ENCODE measurements at regions not wholly inside any gene's neighbourhood (a gene's known extent, or its start where the extent isn't known, plus 50 kb on each side); places are given as distances from the start of the nearest gene placed in this dataset.
"Not testable (repeated sequence)": the region's sequence is repeated elsewhere in the genome, so short reads cannot be mapped to it uniquely, and the experiment has no call there.

GRCh38 chr16:87037012-87037411 lies 280.2 kb downstream of the C16orf95 start:
- Histone ChIP-seq H3K36me3 (ENCODE audit: control insufficient read depth in 2 of 3, insufficient read depth in 3 of 3, low read length in 3 of 3) (no peaks in the 10 kb centered on the region), H3K27ac (ENCODE audit: low read depth in 2 of 2, low read length in 2 of 2) (no peak overlapping the region), H3K9ac (ENCODE audit: low read length in 3 of 3) (no peak overlapping the region), H3K4me3 (ENCODE audit: low read length in 3 of 3) (no peak overlapping the region), H3K9me3 (ENCODE audit: control insufficient read depth in 2 of 3, insufficient read depth in 1 of 3, low read length in 3 of 3) (no peaks in the 10 kb centered on the region), H3K4me1 (ENCODE audit: control insufficient read depth in 2 of 3, insufficient read depth in 2 of 3, low read depth in 1 of 3, low read length in 3 of 3) (no peaks in the 10 kb centered on the region), H3K27me3 (ENCODE audit: control insufficient read depth, insufficient read depth, low read length) (no peaks in the 10 kb centered on the region)
- intact Hi-C loops (cut with DNase I) = no loop called here
- TF ChIP-seq, protein P1, sequence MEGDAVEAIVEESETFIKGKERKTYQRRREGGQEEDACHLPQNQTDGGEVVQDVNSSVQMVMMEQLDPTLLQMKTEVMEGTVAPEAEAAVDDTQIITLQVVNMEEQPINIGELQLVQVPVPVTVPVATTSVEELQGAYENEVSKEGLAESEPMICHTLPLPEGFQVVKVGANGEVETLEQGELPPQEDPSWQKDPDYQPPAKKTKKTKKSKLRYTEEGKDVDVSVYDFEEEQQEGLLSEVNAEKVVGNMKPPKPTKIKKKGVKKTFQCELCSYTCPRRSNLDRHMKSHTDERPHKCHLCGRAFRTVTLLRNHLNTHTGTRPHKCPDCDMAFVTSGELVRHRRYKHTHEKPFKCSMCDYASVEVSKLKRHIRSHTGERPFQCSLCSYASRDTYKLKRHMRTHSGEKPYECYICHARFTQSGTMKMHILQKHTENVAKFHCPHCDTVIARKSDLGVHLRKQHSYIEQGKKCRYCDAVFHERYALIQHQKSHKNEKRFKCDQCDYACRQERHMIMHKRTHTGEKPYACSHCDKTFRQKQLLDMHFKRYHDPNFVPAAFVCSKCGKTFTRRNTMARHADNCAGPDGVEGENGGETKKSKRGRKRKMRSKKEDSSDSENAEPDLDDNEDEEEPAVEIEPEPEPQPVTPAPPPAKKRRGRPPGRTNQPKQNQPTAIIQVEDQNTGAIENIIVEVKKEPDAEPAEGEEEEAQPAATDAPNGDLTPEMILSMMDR (IDR thresholded peaks at IDR 0.05; ENCODE audit: borderline replicate concordance, extremely low read depth, insufficient read depth) = no peak
- DNase-seq (peak in 2 of 5 donors; percentile 8 to 25), FAIRE-seq (no peak)

GRCh38 chr16:87038528-87038927 lies 278.7 kb downstream of the C16orf95 start:
- intact Hi-C loops (cut with DNase I); H3K27me3 ChIP-seq (ENCODE audit: control insufficient read depth, insufficient read depth, low read length); DNase-seq; H3K9me3 ChIP-seq (ENCODE audit: control insufficient read depth in 2 of 3, insufficient read depth in 1 of 3, low read length in 3 of 3); FAIRE-seq; H3K36me3 ChIP-seq (ENCODE audit: control insufficient read depth in 2 of 3, insufficient read depth in 3 of 3, low read length in 3 of 3); H3K27ac ChIP-seq (ENCODE audit: low read depth in 2 of 2, low read length in 2 of 2); H3K4me3 ChIP-seq (ENCODE audit: low read length in 3 of 3); H3K9ac ChIP-seq (ENCODE audit: low read length in 3 of 3); H3K4me1 ChIP-seq (ENCODE audit: control insufficient read depth in 2 of 3, insufficient read depth in 2 of 3, low read depth in 1 of 3, low read length in 3 of 3): not testable (repeated sequence)

DNA sequence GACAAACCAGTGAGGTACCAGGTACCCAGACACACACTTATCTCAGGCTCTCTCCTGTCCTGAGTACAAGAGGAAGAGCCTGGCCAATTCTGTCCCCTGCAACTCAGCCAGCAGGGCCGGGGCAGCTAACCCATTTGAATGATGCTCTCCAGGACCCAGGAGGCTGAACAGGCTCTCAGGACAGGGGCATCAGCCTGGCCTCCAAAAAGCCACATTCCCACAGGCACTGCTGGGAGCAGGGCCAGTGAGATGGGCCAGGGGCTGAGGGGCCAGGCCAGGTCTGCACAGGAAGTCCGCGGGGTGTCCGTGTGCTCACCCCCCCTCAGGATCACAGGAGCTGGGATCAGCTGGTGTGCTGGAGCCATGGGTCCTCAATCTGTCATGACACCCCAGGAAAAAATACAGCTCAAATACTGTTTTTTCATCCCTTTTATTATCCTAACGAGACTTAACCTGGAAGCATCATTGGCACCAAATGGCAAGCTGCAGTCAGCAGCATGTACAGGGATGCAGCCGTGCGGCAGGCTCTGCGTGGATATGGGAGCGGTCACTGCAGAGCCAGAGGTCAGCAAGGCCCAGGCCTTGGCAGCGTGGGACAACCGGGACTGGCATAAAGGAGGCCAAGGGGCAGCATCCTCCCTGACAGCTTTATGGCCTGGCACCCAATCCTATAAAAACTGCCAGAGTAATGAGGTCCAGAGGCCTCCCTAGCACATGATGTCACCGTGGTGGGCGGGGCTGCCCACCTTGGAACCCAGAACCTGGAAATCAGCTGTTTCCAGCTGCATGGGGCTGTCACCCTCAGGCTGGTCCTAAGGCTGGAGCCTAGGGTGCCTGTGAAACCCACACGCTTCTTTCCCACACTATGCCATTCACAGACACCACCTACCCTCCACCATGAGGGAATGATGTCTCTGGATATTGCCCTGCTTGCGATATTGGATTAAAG lies 276.7 kb downstream of the C16orf95 start:
- intact Hi-C loops (cut with DNase I) = no loop called here
- no peaks in the 10 kb centered on the region for H3K9me3 ChIP-seq (ENCODE audit: control insufficient read depth in 2 of 3, insufficient read depth in 1 of 3, low read length in 3 of 3)
- FAIRE-seq (no peak), DNase-seq (peak in 3 of 5 donors; percentile 32 to 58 (median 58))
- no peak overlapping the region for H3K27ac ChIP-seq (ENCODE audit: low read depth in 2 of 2, low read length in 2 of 2)
- no peak overlapping the region for H3K4me3 ChIP-seq (ENCODE audit: low read length in 3 of 3)
- TF ChIP-seq, protein P1 (IDR thresholded peaks at IDR 0.05; ENCODE audit: borderline replicate concordance, extremely low read depth, insufficient read depth) = no peak
- no peak overlapping the region for H3K9ac ChIP-seq (ENCODE audit: low read length in 3 of 3)
- peaks cover 0 to 4% (median 0%) of the 10 kb centered on the region in 3 donors for H3K4me1 ChIP-seq (ENCODE audit: control insufficient read depth in 2 of 3, insufficient read depth in 2 of 3, low read depth in 1 of 3, low read length in 3 of 3)
- no peaks in the 10 kb centered on the region for H3K27me3 ChIP-seq (ENCODE audit: control insufficient read depth, insufficient read depth, low read length)
- no peaks in the 10 kb centered on the region for H3K36me3 ChIP-seq (ENCODE audit: control insufficient read depth in 2 of 3, insufficient read depth in 3 of 3, low read length in 3 of 3)

GRCh38 chr16:87041286-87041685 lies 275.9 kb downstream of the C16orf95 start:
- DNase-seq = peak in 1 of 5 donors; percentile 66
- H3K9me3 ChIP-seq (ENCODE audit: control insufficient read depth in 2 of 3, insufficient read depth in 1 of 3, low read length in 3 of 3) = no peaks in the 10 kb centered on the region
- intact Hi-C loops (cut with DNase I) = no loop called here

More at GRCh38 chr16:87041286-87041685, 275.9 kb downstream of the C16orf95 start:
- H3K9ac ChIP-seq (ENCODE audit: low read length in 3 of 3) = no peak overlapping the region
- TF ChIP-seq, protein P1 (IDR thresholded peaks at IDR 0.05; ENCODE audit: borderline replicate concordance, extremely low read depth, insufficient read depth) = no peak
- no peak for FAIRE-seq
- no peak overlapping the region for H3K27ac ChIP-seq (ENCODE audit: low read depth in 2 of 2, low read length in 2 of 2)
- H3K36me3 ChIP-seq (ENCODE audit: control insufficient read depth in 2 of 3, insufficient read depth in 3 of 3, low read length in 3 of 3) = no peaks in the 10 kb centered on the region
- no peaks in the 10 kb centered on the region for H3K27me3 ChIP-seq (ENCODE audit: control insufficient read depth, insufficient read depth, low read length)
- H3K4me1 ChIP-seq (ENCODE audit: control insufficient read depth in 2 of 3, insufficient read depth in 2 of 3, low read depth in 1 of 3, low read length in 3 of 3) = peaks cover 0 to 4% (median 0%) of the 10 kb centered on the region in 3 donors
- no peak overlapping the region for H3K4me3 ChIP-seq (ENCODE audit: low read length in 3 of 3)

All from kidney (tissue), 13 donors.